ENCODE measurements at regions not wholly inside any gene's neighbourhood (a gene's known extent, or its start where the extent isn't known, plus 50 kb on each side); places are given as distances from the start of the nearest gene placed in this dataset.

- Histone ChIP-seq H3K4me1 (ENCODE audit: control insufficient read depth in 2 of 3, insufficient read depth in 2 of 3, low read depth in 1 of 3, low read length in 3 of 3) (no peaks in the 10 kb centered on the region), H3K4me3 (ENCODE audit: low read length in 3 of 3) (no peak overlapping the region), H3K27me3 (ENCODE audit: control insufficient read depth, insufficient read depth, low read length) (no peaks in the 10 kb centered on the region), H3K9me3 (ENCODE audit: control insufficient read depth in 2 of 3, insufficient read depth in 1 of 3, low read length in 3 of 3) (no peaks in the 10 kb centered on the region), H3K36me3 (ENCODE audit: control insufficient read depth in 2 of 3, insufficient read depth in 3 of 3, low read length in 3 of 3) (no peaks in the 10 kb centered on the region), H3K27ac (ENCODE audit: low read depth in 2 of 2, low read length in 2 of 2) (no peak overlapping the region), H3K9ac (ENCODE audit: low read length in 3 of 3) (no peak overlapping the region)
- no peak for FAIRE-seq
- no peak for DNase-seq
- TF ChIP-seq, protein P1, sequence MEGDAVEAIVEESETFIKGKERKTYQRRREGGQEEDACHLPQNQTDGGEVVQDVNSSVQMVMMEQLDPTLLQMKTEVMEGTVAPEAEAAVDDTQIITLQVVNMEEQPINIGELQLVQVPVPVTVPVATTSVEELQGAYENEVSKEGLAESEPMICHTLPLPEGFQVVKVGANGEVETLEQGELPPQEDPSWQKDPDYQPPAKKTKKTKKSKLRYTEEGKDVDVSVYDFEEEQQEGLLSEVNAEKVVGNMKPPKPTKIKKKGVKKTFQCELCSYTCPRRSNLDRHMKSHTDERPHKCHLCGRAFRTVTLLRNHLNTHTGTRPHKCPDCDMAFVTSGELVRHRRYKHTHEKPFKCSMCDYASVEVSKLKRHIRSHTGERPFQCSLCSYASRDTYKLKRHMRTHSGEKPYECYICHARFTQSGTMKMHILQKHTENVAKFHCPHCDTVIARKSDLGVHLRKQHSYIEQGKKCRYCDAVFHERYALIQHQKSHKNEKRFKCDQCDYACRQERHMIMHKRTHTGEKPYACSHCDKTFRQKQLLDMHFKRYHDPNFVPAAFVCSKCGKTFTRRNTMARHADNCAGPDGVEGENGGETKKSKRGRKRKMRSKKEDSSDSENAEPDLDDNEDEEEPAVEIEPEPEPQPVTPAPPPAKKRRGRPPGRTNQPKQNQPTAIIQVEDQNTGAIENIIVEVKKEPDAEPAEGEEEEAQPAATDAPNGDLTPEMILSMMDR (IDR thresholded peaks at IDR 0.05; ENCODE audit: borderline replicate concordance, extremely low read depth, insufficient read depth): no peak
- intact Hi-C loops (cut with DNase I): no loop called here
These were observed 540.0 kb downstream of the LMO7 start for GRCh38 chr13:76175961-76176725.

GRCh38 chr13:76168661-76169060 is 532.5 kb downstream of the LMO7 start:
- no peak overlapping the region for H3K27ac ChIP-seq (ENCODE audit: low read depth in 2 of 2, low read length in 2 of 2)
- TF ChIP-seq, protein P1 (IDR thresholded peaks at IDR 0.05; ENCODE audit: borderline replicate concordance, extremely low read depth, insufficient read depth): no peak
- no peaks in the 10 kb centered on the region for H3K4me1 ChIP-seq (ENCODE audit: control insufficient read depth in 2 of 3, insufficient read depth in 2 of 3, low read depth in 1 of 3, low read length in 3 of 3)
- H3K9ac ChIP-seq (ENCODE audit: low read length in 3 of 3): no peak overlapping the region
- DNase-seq: no peak
- intact Hi-C loops (cut with DNase I): no loop called here
- no peak for FAIRE-seq
- H3K9me3 ChIP-seq (ENCODE audit: control insufficient read depth in 2 of 3, insufficient read depth in 1 of 3, low read length in 3 of 3): no peaks in the 10 kb centered on the region
- H3K4me3 ChIP-seq (ENCODE audit: low read length in 3 of 3): no peak overlapping the region
- H3K36me3 ChIP-seq (ENCODE audit: control insufficient read depth in 2 of 3, insufficient read depth in 3 of 3, low read length in 3 of 3): no peaks in the 10 kb centered on the region
- H3K27me3 ChIP-seq (ENCODE audit: control insufficient read depth, insufficient read depth, low read length): no peaks in the 10 kb centered on the region

DNA sequence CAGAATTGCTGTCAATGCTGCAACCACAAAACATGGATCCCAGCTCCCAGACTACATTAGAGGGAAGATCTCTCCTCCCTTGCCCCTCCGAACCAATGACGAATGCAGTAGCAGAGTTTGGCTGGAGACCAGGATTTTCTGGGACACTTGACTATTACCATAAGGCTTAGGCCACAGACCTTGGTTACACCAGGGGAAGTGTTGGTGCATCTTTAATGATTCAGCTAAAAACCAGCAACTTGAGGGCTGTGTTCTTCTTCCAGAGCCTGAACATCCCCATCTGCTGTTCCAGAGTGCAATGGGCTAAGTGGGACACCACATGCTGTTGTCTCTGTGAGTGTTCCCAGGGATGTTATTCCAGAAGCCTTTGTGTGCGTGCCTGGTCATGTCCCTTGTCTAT is 528.2 kb downstream of the LMO7 start:
- intact Hi-C loops (cut with DNase I): no loop called here
- DNase-seq: no peak

More for the DNA sequence above, 528.2 kb downstream of the LMO7 start:
- no peaks in the 10 kb centered on the region for H3K27me3 ChIP-seq (ENCODE audit: control insufficient read depth, insufficient read depth, low read length)
- H3K4me1 ChIP-seq (ENCODE audit: control insufficient read depth in 2 of 3, insufficient read depth in 2 of 3, low read depth in 1 of 3, low read length in 3 of 3): no peaks in the 10 kb centered on the region
- no peak overlapping the region for H3K4me3 ChIP-seq (ENCODE audit: low read length in 3 of 3)
- H3K36me3 ChIP-seq (ENCODE audit: control insufficient read depth in 2 of 3, insufficient read depth in 3 of 3, low read length in 3 of 3): no peaks in the 10 kb centered on the region
- TF ChIP-seq, protein P1 (IDR thresholded peaks at IDR 0.05; ENCODE audit: borderline replicate concordance, extremely low read depth, insufficient read depth): no peak
- H3K27ac ChIP-seq (ENCODE audit: low read depth in 2 of 2, low read length in 2 of 2): no peak overlapping the region
- H3K9me3 ChIP-seq (ENCODE audit: control insufficient read depth in 2 of 3, insufficient read depth in 1 of 3, low read length in 3 of 3): no peaks in the 10 kb centered on the region
- FAIRE-seq: no peak
- H3K9ac ChIP-seq (ENCODE audit: low read length in 3 of 3): no peak overlapping the region

All from kidney (tissue), 13 donors.